Nephron progenitor cell (in vitro differentiated cells): ENCODE measurements at regions not wholly inside any gene's neighbourhood (a gene's known extent, or its start where the extent isn't known, plus 50 kb on each side); places are given as distances from the start of the nearest gene placed in this dataset.

Experiments
- DNase-seq: peaks from one replicate; pipeline ENCODE4 v3.0.0; 2021
- H3K27ac Mint-ChIP-seq: 2 replicates; pipeline ENCODE4 v1.8.0; 2021; ENCODE audit warnings: mild to moderate bottlenecking, moderate library complexity, mixed read lengths
- H3K27me3 Mint-ChIP-seq: 2 replicates; pipeline ENCODE4 v1.8.0; 2021; ENCODE audit warnings: mild to moderate bottlenecking, low read depth, mixed read lengths; ENCODE audit not compliant: poor library complexity
- H3K36me3 Mint-ChIP-seq: 2 replicates; pipeline ENCODE4 v1.8.0; 2021; ENCODE audit warnings: low read depth, mixed read lengths
- H3K4me1 Mint-ChIP-seq: 2 replicates; pipeline ENCODE4 v1.8.0; 2021; ENCODE audit warnings: mixed read lengths
- H3K4me3 Mint-ChIP-seq: 2 replicates; pipeline ENCODE4 v1.8.0; 2021; ENCODE audit warnings: mild to moderate bottlenecking, moderate library complexity, mixed read lengths
- H3K9me3 Mint-ChIP-seq: 2 replicates; pipeline ENCODE4 v1.8.0; 2021; ENCODE audit warnings: mild to moderate bottlenecking, moderate library complexity, mixed read lengths
- CTCF ChIP-seq: fragments of 200-600 bp; sonication (generic); IDR thresholded peaks from 2 replicates; pipeline ENCODE4 v1.5.0; 2021; ENCODE audit warnings: antibody characterized with exemption

DNA sequence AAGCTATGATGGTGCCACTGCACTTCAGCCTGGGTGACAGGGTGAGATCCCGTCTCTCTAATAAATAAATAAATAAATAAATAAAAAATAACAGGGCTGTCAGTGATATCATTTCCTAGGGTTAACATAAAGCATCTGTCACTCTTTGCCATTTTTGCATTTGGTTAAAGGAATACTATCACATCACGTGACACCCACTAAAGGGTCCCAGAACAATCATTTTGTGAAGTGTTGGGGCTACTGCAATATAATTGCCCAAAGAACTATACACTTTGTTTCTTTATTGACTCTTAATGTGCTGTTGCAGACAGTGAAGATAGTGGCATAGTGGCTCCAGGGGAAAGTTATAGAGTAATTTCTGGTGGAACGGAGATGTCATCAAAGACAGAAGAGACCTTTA lies 176.5 kb upstream of the MMS22L start:
- Mint-ChIP-seq H3K27ac (no peak overlapping the region), H3K36me3 (no peaks in the 10 kb centered on the region), H3K9me3 (no peaks in the 10 kb centered on the region), H3K27me3 (peaks cover 4% of the 10 kb centered on the region), H3K4me1 (peaks cover 49% of the 10 kb centered on the region), H3K4me3 (no peak overlapping the region)
- no peak for DNase-seq
- TF ChIP-seq CTCF = no peak

DNA sequence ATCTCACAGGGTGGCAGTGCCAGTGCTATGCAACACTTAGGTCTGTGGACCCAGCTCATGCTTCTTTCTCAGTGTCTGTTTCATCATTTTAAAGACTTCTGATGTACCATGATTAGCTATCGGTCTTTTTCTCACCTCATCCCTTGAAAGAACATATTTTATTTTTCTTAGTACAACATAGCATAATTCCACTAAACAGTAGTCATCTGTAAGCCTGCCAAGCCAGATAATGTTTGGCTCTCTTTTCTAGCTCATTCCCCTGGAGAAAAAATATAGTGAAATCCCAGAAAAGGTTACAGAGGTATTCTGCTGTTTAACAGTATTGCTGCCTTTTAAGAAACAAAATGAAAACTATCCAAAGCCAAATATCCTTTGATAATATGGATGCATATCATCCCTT lies 177.0 kb upstream of the MMS22L start:
- no peak for DNase-seq
- Mint-ChIP-seq H3K27me3 (peaks cover 4% of the 10 kb centered on the region), H3K36me3 (no peaks in the 10 kb centered on the region), H3K27ac (no peak overlapping the region), H3K4me3 (no peak overlapping the region), H3K4me1 (peaks cover 50% of the 10 kb centered on the region), H3K9me3 (no peaks in the 10 kb centered on the region)
- no peak for TF ChIP-seq CTCF

DNA sequence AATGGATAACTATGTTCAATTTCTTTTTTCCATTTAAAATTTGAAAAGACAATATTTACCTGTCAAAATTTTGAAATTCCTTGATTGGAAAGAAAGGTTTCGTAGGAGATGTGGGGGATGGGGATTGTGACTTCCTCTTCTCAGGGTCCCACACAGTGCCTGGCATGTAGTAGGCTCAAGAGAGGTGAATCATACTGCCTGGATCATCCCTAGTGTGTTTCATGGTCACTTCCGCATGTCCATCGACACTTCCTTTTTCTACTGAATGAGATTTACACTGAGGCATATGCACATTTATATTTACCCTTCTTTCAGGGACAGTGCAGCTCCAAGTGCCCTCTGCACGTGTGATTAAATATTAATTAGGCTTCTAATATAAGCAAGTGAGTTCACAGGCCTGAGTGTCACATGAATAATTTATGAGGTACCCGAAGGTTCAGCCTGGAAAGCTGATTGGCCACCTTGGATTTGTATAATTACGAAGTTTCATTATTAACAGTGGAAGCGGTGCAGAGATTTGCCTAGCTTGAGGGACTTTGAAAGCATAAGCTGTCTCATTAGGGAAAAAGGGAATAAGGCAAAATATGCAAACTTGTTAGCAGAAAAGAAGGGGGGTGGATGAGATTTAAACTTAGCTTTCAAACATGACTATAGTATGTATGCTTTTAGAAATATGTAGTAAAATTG lies 177.5 kb upstream of the MMS22L start:
- peaks cover 4% of the 10 kb centered on the region for H3K27me3 Mint-ChIP-seq
- peaks cover 54% of the 10 kb centered on the region for H3K4me1 Mint-ChIP-seq
- no peak for TF ChIP-seq CTCF
- no peaks in the 10 kb centered on the region for H3K9me3 Mint-ChIP-seq
- H3K4me3 Mint-ChIP-seq = no peak overlapping the region
- no peaks in the 10 kb centered on the region for H3K36me3 Mint-ChIP-seq
- no peak for DNase-seq
- no peak overlapping the region for H3K27ac Mint-ChIP-seq

DNA sequence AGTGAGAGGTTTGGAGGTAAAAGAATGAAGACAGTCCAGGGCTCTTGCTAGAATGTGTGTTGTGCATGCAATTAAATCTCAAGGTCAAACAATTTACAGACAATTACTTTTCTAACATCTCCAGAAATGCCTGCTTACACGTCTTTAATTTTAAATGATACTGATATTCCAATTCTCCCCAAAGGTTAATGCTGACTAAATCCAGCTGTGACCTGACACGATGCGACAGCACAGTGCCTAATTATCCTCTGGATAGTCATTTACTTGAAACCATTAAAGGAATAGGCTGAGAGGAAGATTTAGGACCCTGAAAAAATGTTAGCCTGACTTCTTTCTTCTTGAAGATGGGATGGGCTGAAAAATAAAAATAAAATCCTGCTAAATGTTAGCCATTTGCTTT lies 178.2 kb upstream of the MMS22L start:
- H3K4me3 Mint-ChIP-seq = no peak overlapping the region
- no peak overlapping the region for H3K27ac Mint-ChIP-seq
- TF ChIP-seq CTCF = no peak
- H3K27me3 Mint-ChIP-seq = peaks cover 4% of the 10 kb centered on the region
- no peaks in the 10 kb centered on the region for H3K36me3 Mint-ChIP-seq
- H3K9me3 Mint-ChIP-seq = no peaks in the 10 kb centered on the region
- H3K4me1 Mint-ChIP-seq = peaks cover 61% of the 10 kb centered on the region
- no peak for DNase-seq

DNA sequence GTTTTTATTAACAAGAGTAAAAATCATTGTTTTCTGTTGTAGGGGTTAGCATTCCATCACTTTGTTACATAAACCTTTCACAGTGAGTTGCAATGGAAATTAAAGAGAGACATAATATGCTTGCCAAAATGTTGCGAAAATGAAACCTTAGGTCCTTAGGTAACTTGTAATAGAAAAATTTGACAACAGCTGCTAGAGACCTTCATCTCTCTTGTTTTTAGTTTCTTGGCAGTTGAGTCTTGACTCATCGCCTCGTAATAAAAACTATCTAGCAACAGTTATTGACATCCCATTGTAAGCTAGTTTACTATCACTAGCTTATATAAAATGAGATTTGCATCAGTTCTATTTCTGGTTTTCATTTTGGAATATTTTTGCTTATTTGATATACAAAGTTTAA lies 179.0 kb upstream of the MMS22L start:
- Mint-ChIP-seq H3K36me3 (no peaks in the 10 kb centered on the region), H3K9me3 (no peaks in the 10 kb centered on the region), H3K4me1 (peaks cover 69% of the 10 kb centered on the region), H3K27ac (no peak overlapping the region), H3K27me3 (peaks cover 4% of the 10 kb centered on the region), H3K4me3 (no peak overlapping the region)
- TF ChIP-seq CTCF = no peak
- DNase-seq = no peak

- Mint-ChIP-seq H3K27me3 (peaks cover 2% of the 10 kb centered on the region), H3K27ac (peak overlapping the region; percentile 15), H3K4me1 (peaks cover 79% of the 10 kb centered on the region), H3K4me3 (no peak overlapping the region), H3K9me3 (no peaks in the 10 kb centered on the region), H3K36me3 (no peaks in the 10 kb centered on the region)
- no peak for DNase-seq
- no peak for TF ChIP-seq CTCF
Measured at GRCh38 chr6:97462938-97463598, 180.1 kb upstream of the MMS22L start.
